GM19397 (cell line): ENCODE measurements at regions not wholly inside any gene's neighbourhood (a gene's known extent, or its start where the extent isn't known, plus 50 kb on each side); places are given as distances from the start of the nearest gene placed in this dataset.
"Not testable (repeated sequence)": the region's sequence is repeated elsewhere in the genome, so short reads cannot be mapped to it uniquely, and the experiment has no call there.

Experiments
- ATAC-seq: cut with Tn5 transposase; IDR thresholded peaks from one replicate; pipeline ENCODE4 v1.9.1; 2021; ENCODE audit warnings: mild to moderate bottlenecking, moderate library complexity; ENCODE audit not compliant: unreplicated experiment

GRCh38 chrY:7888506-7888905 lies 977.0 kb upstream of the AMELY start:
- no peak for ATAC-seq

- no peak for ATAC-seq
These were observed 970.1 kb upstream of the AMELY start for GRCh38 chrY:7881696-7882095.

- ATAC-seq: no peak
These were observed 967.7 kb upstream of the AMELY start for GRCh38 chrY:7879245-7879644.

- ATAC-seq: no peak
These were observed 967.2 kb upstream of the AMELY start for GRCh38 chrY:7878719-7879118.

- no peak for ATAC-seq
These were observed 965.9 kb upstream of the AMELY start for GRCh38 chrY:7877458-7877857.

- ATAC-seq: no peak
These were observed 962.5 kb upstream of the AMELY start for GRCh38 chrY:7874080-7874479.

GRCh38 chrY:7871304-7871932 lies 959.9 kb upstream of the AMELY start:
- no peak for ATAC-seq

GRCh38 chrY:7866976-7867375 lies 955.4 kb upstream of the AMELY start:
- ATAC-seq: no peak

- ATAC-seq: no peak
These were observed 949.4 kb upstream of the AMELY start for GRCh38 chrY:7860781-7861614.

GRCh38 chrY:7850191-7850590 lies 938.6 kb upstream of the AMELY start:
- no peak for ATAC-seq

GRCh38 chrY:7845776-7846175 lies 934.2 kb upstream of the AMELY start:
- ATAC-seq: no peak

- ATAC-seq: no peak
These were observed 925.5 kb upstream of the AMELY start for GRCh38 chrY:7837046-7837445.

GRCh38 chrY:7836366-7836765 lies 924.8 kb upstream of the AMELY start:
- no peak for ATAC-seq

GRCh38 chrY:7835416-7835815 lies 923.9 kb upstream of the AMELY start:
- no peak for ATAC-seq

- ATAC-seq: no peak
These were observed 922.7 kb upstream of the AMELY start for GRCh38 chrY:7834284-7834683.

GRCh38 chrY:7830881-7831280 lies 919.3 kb upstream of the AMELY start:
- not testable (repeated sequence) for ATAC-seq

- ATAC-seq: no peak
These were observed 915.0 kb upstream of the AMELY start for GRCh38 chrY:7826533-7826932.

GRCh38 chrY:7825874-7826273 lies 914.3 kb upstream of the AMELY start:
- ATAC-seq: no peak

GRCh38 chrY:7821295-7822035 lies 909.9 kb upstream of the AMELY start:
- no peak for ATAC-seq

- ATAC-seq: no peak
These were observed 907.4 kb upstream of the AMELY start for GRCh38 chrY:7818924-7819323.

GRCh38 chrY:7816567-7816966 lies 905.0 kb upstream of the AMELY start:
- ATAC-seq: no peak

GRCh38 chrY:7815921-7816320 lies 904.4 kb upstream of the AMELY start:
- ATAC-seq: no peak
